NT2/D1 (cell line): ENCODE measurements at regions not wholly inside any gene's neighbourhood (a gene's known extent, or its start where the extent isn't known, plus 50 kb on each side); places are given as distances from the start of the nearest gene placed in this dataset.

Experiments
- YY1 ChIP-seq: IDR thresholded peaks from 2 replicates; pipeline ENCODE4 v1.6.1; 2011; ENCODE audit not compliant: insufficient read length, insufficient read depth
- ZNF274 ChIP-seq: IDR thresholded peaks from 2 replicates; pipeline ENCODE4 v1.6.1; 2011; ENCODE audit warnings: mild to moderate bottlenecking, low read depth, low read length

- TF ChIP-seq YY1: no peak
- no peak for TF ChIP-seq ZNF274
Observed at GRCh38 chr10:3497581-3497980, 287.4 kb downstream of the KLF6 start.
